ENCODE measurements at regions not wholly inside any gene's neighbourhood (a gene's known extent, or its start where the extent isn't known, plus 50 kb on each side); places are given as distances from the start of the nearest gene placed in this dataset.
"Not testable (repeated sequence)": the region's sequence is repeated elsewhere in the genome, so short reads cannot be mapped to it uniquely, and the experiment has no call there.

- no peak for DNase-seq
These were observed 278.3 kb downstream of the KCNJ2 start for GRCh38 chr17:70447588-70447987.

- DNase-seq = not testable (repeated sequence)
These were observed 283.7 kb downstream of the KCNJ2 start for GRCh38 chr17:70453075-70453474.

DNA sequence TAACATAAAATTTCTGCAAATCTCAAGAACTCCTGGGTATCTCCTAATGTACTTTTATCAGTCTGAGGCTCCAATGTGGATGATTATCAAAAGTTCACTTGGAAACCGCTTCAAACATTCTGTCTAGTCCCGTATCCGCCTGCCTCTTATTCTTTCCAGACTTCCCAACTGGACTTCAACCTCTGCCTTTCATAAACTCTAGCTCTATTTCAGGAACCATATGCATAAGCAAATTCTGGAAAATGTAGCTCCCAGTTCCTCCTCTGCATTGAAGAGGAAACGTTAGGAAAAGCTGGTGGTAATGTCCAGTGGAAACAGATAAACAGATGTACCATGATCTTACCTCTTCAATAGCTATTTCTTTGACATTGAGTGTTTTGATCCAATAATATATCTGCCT, 285.0 kb downstream of the KCNJ2 start:
- no peak for DNase-seq

DNA sequence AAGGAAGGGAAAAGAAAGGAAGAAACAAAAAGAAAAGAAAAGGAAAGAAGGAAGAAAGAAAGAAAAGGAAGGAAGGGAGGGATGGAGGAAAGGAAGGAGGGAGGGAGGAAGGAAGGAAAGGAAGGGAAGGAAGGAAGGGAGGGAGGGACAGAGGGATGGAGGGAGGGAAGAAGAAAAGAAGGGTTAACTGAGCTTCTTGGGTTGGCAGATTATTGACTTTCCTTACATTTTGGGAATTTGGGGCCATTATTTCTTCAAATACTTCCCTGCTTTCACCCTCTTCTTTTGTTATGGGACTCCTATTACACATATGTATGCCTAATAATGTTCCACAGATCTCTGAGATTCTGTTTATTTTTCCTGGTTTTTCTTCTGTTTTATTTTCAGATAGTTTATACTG, 285.6 kb downstream of the KCNJ2 start:
- no peak for DNase-seq

DNA sequence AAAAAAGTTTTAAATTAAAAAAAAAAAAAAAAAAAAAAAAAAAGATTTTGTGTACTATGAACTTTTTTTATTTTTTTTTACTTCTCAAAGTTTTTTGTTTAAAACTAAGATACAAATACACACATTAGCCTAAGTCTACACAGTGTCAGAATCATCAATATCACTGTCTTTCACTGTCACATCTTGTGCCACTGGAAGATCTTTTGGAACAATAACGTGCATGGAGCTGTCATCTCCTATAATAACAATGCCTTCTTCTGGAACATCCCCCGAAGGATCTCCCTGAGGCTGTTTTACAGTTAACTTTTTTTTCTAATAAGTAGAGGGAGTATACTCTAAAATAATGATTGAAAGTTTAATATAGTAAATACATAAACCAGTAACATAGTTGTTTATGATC, 295.7 kb downstream of the KCNJ2 start:
- DNase-seq = no peak

GRCh38 chr17:70468661-70469060, 299.3 kb downstream of the KCNJ2 start:
- no peak for DNase-seq

DNA sequence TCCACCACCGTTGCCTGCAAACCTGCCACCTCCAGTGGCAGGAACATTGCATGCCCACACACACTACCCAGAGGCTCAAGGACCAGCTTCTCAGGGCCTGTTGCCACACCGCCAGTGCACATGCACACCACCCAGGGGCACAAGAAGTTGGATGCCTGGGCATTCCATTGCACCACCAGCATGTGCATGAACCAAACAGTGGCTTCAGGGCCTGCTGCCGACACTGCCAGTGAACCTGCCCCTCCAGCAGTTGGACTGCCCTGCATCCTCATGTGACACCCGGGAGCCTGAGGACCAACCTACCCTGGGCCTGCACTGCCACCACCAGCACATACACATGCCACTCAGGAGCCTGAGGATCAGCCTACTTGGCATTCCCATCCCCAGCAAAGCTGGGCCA, 303.7 kb downstream of the KCNJ2 start:
- no peak for DNase-seq

GRCh38 chr17:70476368-70476767, 307.0 kb downstream of the KCNJ2 start:
- DNase-seq = no peak

DNA sequence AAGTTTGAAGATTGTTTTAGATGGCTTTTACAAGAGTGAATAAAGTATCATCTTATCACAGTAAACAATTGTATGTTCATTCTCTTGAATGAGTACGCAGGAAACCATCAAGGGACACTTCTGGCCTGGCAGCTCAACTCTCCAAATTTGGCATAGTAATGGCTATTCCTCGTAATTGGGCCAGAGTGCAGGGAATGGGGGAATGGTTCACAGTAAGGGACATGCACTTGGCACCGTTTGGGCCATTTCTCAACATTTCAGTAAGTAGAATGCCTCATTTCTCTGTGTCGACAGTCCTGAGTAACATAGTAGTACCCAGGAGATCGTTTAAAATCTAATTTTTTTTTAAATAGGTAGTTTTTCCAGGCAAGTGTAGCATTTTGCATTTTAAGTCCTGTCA, 309.6 kb downstream of the KCNJ2 start:
- no peak for DNase-seq

- DNase-seq = no peak
These were observed 310.4 kb downstream of the KCNJ2 start for GRCh38 chr17:70479779-70480178.

DNA sequence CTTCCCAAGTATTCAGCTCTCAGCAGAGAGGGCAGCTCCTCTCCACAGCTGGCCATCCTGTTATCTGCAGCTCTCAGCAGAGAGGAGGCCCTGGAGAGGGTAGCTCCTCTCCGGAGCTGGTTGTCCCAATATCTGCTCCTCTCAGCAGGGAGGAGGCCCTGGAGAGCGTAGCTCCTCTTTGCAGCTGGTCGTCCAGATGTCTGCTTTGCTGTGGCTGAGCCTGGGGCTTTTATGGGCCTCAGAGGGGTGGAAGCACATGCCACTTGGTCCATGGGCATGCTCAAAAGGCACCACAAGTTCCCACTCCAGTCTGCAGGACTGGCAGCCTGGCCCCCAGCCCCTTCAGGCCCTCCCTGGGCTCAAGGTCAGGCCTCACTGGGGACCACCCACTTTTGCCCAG, 314.3 kb downstream of the KCNJ2 start:
- DNase-seq = no peak

DNA sequence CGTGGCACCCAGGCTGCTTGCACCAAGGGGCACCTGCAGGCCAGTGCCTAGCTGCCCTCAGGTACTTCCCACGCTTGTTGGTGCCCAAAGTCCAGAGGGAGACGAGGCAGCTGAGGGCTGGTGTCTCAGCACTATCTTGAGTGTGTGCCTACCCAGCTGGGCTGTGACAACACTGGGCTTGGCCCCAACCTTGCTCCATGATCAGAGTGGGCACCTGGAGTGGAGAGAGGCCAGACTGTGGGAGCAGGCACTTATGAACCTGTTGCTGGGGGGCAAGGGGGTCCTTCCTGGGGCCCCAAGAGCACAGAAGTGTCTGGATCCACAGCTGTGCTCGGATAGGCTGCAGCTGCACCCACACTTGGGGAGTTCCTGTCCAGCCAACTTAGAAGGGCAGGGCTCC, 314.7 kb downstream of the KCNJ2 start:
- DNase-seq = no peak

- no peak for DNase-seq
These were observed 315.2 kb downstream of the KCNJ2 start for GRCh38 chr17:70484496-70484895.

DNA sequence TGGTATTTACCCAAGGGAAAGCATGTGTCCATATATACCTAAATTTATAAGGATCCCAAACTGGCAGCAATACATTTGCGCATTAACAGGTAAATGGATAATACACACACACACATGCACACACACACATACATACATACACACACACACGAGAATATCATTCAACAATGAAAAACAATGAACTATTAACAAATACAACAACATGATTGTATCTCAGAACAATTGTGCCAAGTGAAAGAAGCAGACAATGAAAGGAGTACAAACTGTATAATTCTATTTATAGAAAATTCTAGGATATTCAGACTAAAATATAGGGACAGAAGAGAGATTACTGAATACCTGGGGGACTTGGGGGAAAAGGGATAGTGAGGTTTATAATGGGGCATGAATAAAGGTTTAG, 323.0 kb downstream of the KCNJ2 start:
- no peak for DNase-seq

DNA sequence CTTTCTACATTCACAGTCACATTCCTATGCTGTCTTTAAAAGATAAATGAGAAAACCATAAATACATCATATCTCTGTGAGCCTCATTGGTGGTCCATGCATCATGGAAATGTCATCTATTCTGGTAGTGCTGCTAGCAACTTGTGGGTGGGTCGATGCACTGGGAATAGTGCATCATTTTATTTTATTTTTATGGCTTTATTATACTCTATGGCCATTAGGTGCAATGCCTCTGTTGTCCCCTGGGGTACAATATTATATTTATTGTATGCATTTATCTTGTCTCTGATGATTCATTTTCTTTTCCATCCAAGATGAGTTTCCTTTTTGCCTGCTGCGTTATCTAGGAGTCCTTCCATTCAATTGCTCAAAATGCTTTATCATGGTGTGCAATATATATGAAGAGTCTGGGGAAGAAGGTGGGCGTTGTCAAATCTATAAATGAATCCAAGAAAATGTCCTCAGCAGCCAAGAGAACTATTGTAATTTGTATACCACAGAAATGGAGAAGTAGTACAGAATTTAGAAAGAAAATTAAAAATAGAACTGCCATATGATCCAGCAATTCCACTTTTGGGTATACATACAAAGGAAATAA, 324.0 kb downstream of the KCNJ2 start:
- no peak for DNase-seq

DNA sequence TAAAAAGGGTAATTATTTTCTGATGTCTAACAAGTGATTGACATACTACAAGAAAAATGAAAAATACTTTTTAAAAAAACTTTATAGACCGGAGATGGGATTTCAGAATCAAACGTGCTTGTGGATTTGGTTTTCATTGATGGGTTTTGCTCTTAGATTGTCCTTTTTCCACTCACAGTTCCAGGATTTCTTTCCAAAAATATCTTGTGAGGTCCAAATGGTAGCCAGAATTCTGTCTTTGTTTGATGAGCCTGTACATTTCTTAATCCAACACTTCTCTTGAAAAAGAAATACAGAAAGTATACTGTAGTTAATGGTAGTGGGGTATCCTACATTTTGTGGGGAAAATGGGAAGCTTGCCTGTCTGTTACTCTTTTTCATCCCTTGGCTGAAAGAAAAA, 329.3 kb downstream of the KCNJ2 start:
- DNase-seq = no peak

GRCh38 chr17:70499067-70499786, 329.9 kb downstream of the KCNJ2 start:
- no peak for DNase-seq

DNA sequence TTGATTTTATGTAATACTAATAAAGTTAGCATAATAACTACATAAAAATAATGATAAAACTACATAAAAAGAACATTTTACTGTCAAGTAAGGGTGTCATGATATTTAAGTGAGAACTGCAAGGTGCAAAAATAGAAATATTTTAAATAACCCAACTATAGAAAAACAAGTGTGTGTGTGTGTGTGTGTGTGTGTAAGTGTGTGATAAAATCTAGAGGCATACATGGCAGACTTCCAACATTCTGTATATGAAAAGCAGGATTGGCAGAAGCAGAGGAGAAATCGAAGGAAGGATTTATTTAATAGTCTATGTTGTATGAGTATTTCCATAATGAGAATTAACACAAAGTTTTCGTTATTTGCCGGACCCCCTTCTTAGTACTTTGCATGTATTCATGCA, 334.1 kb downstream of the KCNJ2 start:
- no peak for DNase-seq

GRCh38 chr17:70510288-70510687, 341.0 kb downstream of the KCNJ2 start:
- no peak for DNase-seq

DNA sequence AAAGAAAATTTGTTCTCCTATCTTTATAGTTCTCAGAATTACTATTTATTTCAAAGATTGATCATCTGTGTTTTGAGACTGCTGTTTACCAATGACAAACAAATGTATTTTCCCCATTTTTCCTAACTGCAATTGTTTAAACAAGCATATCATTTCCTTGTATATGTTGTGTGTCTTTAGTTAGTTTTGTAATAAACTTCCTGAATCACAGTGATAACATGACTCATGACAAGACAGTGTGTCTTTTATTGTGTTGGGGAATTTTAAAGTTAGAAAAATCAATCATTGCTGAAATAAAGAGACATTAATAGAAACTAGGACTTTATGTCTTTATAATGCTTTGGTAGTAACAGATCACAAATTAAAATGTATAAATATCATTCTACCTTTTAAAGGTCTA, 348.5 kb downstream of the KCNJ2 start:
- no peak for DNase-seq

- DNase-seq = no peak
These were observed 350.0 kb downstream of the KCNJ2 start for GRCh38 chr17:70519300-70519699.

DNA sequence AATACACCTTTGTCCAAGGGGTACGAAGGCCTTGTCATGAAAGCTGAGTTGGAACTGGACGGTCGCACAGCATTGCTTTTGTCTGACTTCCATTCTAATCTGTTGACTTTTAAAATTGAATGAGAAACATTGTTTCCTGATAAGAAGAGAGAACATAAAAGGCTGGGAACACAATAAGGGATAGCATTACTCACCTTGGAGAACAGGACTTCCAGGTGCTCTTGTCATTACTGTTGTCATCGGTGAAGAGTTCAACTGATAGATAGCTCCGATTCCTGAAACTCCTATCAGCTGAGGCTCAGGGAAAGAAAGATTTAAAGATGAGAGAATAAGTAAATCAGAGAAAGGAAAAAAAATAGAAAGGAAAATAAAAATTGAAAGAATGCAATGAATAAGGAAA, 351.1 kb downstream of the KCNJ2 start:
- DNase-seq = no peak

DNA sequence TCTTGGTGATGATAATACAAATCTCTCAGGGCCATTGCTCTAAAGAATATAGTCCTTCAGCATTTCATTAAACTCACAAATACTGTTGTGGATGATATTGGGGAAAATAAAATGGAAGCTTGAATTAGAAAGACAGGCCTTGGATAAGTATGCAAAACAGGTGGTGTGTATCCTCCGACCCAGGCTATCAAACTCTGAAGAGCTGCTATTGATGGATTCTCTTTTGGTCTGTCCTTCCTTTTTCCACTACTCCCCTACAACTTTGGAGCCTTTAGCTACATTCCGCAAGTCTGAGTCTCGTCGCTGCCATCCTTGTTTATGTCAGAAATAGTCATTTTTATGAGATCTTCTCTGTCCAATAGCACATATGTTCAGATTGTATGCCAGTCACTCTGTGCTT, 351.6 kb downstream of the KCNJ2 start:
- DNase-seq = no peak

GRCh38 chr17:70521821-70522256, 352.5 kb downstream of the KCNJ2 start:
- DNase-seq = no peak

- DNase-seq = no peak
These were observed 354.1 kb downstream of the KCNJ2 start for GRCh38 chr17:70523426-70523825.

Data from fibroblast of skin of back (primary cell).